K562 (cell line): ENCODE measurements at regions not wholly inside any gene's neighbourhood (a gene's known extent, or its start where the extent isn't known, plus 50 kb on each side); places are given as distances from the start of the nearest gene placed in this dataset.

Experiments used
- ADNP ChIP-seq: fragments of 200-800 bp; sonication (Bioruptor generic); IDR thresholded peaks from 2 replicates; pipeline ENCODE4 v1.6.1; 2016; ENCODE audit warnings: missing genetic modification characterization, missing compliant biosample characterization
- EZH2 ChIP-seq: IDR thresholded peaks from 2 replicates; pipeline ENCODE4 v1.6.1; 2012; ENCODE audit warnings: low read depth, mild to moderate bottlenecking, inconsistent platforms, low read length, borderline replicate concordance
- FOS ChIP-seq: IDR thresholded peaks from 3 replicates; pipeline ENCODE4 v1.6.1; 2011; ENCODE audit not compliant: insufficient read length; ENCODE audit errors: extremely low read depth

- TF ChIP-seq ADNP (tag), result no peak
- no peak for TF ChIP-seq EZH2
- TF ChIP-seq FOS, result no peak
Measured at GRCh38 chr10:52897162-52897561, 124.6 kb upstream of the MBL2 start.
